Glutamatergic neuron (in vitro differentiated cells): ENCODE measurements at regions not wholly inside any gene's neighbourhood (a gene's known extent, or its start where the extent isn't known, plus 50 kb on each side); places are given as distances from the start of the nearest gene placed in this dataset.
A peak's percentile ranks its signal among the peaks of the same experiment; 100 is the strongest.
"Not testable (repeated sequence)": the region's sequence is repeated elsewhere in the genome, so short reads cannot be mapped to it uniquely, and the experiment has no call there.

ENCODE experiments used
- DNase-seq: peaks from one replicate; pipeline ENCODE4 v3.0.0; 2022
- H3K27ac Mint-ChIP-seq: one replicate; pipeline ENCODE4 v1.8.0; 2020; ENCODE audit warnings: mild to moderate bottlenecking, mixed read lengths, inconsistent platforms; ENCODE audit not compliant: unreplicated experiment
- H3K27me3 Mint-ChIP-seq: one replicate; pipeline ENCODE4 v1.8.0; 2020; ENCODE audit warnings: mild to moderate bottlenecking, moderate library complexity, mixed read lengths, inconsistent platforms; ENCODE audit not compliant: unreplicated experiment
- H3K36me3 Mint-ChIP-seq: one replicate; pipeline ENCODE4 v1.8.0; 2020; ENCODE audit warnings: mild to moderate bottlenecking, mixed read lengths, inconsistent platforms; ENCODE audit not compliant: unreplicated experiment
- H3K4me1 Mint-ChIP-seq: one replicate; pipeline ENCODE4 v1.8.0; 2020; ENCODE audit warnings: mild to moderate bottlenecking, low read depth, mixed read lengths, inconsistent platforms; ENCODE audit not compliant: unreplicated experiment
- H3K4me3 Mint-ChIP-seq: one replicate; pipeline ENCODE4 v1.8.0; 2020; ENCODE audit warnings: mild to moderate bottlenecking, mixed read lengths, inconsistent platforms; ENCODE audit not compliant: unreplicated experiment
- H3K9me3 Mint-ChIP-seq: one replicate; pipeline ENCODE4 v1.8.0; 2020; ENCODE audit warnings: mild to moderate bottlenecking, moderate library complexity, mixed read lengths, inconsistent platforms; ENCODE audit not compliant: unreplicated experiment
- CTCF ChIP-seq: fragments of 200-600 bp; sonication (generic); IDR thresholded peaks from one replicate; pipeline ENCODE4 v1.5.0; 2021; ENCODE audit not compliant: partially characterized antibody, unreplicated experiment

DNA sequence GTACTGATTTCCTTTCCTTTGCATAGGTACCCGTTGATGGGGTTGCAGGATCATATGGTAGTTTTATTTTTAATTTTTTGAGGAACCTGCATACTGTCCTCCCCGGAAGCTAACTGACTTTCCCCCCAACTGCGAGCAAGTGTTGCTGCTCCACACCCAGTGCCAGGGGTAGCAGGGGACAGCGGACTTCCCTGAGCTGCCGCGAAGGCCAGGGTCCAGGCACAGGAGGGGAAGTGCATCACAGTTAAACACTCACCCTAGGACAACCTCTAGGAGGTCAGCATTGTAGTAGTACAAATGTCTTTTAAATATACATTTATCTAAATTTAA, 201.7 kb downstream of the NPIPB11 start:
- Mint-ChIP-seq H3K9me3 (peaks cover 2% of the 10 kb centered on the region), H3K27ac (no peak overlapping the region), H3K4me1 (peaks cover 4% of the 10 kb centered on the region), H3K4me3 (no peak overlapping the region), H3K36me3 (peaks cover 9% of the 10 kb centered on the region), H3K27me3 (no peaks in the 10 kb centered on the region)
- no peak for TF ChIP-seq CTCF
- DNase-seq, result no peak

DNA sequence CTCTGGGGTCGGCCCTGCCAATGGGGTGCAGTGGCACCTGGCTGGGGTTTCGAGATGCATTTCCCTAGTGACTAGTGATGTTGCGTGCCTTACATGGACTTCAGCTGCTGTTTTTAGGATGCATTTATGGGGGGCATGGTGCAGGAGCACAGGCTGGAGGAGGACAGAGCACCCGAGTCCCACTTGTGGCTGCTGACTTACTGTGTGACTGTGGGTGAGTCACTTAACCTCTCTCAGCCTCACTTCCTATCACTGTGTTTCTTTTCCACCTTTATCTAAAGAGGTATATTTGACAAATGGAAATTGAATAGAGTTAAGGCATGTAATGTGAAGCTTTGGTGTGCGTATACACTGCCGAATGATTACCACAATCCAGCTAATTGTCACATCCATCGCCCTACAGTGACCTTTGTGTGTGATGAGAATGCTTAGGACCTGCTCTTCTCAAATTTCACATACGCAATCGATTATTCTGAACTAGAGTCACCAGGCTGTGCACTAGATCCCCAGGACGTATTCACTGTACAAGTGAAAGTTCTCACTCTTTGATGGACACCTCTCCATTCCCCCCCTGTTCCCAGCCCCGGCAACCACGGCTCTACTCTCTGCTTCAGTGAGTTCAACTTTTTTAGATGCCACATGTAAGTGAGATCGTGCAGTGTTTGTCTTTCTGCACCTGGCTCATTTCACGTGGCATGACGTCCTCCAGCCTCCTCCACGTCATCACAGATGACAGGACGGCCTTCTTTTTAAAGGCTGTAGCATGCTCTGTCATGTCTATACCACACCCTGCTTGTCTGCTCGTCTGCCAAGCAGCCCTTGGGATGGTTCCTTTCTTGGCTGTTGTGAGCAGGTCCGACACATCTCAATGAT, 202.3 kb downstream of the NPIPB11 start:
- not testable (repeated sequence) for DNase-seq, H3K36me3 Mint-ChIP-seq, H3K27me3 Mint-ChIP-seq, H3K4me1 Mint-ChIP-seq, H3K27ac Mint-ChIP-seq, H3K9me3 Mint-ChIP-seq
- peak overlapping the region; percentile 25 for H3K4me3 Mint-ChIP-seq

DNA sequence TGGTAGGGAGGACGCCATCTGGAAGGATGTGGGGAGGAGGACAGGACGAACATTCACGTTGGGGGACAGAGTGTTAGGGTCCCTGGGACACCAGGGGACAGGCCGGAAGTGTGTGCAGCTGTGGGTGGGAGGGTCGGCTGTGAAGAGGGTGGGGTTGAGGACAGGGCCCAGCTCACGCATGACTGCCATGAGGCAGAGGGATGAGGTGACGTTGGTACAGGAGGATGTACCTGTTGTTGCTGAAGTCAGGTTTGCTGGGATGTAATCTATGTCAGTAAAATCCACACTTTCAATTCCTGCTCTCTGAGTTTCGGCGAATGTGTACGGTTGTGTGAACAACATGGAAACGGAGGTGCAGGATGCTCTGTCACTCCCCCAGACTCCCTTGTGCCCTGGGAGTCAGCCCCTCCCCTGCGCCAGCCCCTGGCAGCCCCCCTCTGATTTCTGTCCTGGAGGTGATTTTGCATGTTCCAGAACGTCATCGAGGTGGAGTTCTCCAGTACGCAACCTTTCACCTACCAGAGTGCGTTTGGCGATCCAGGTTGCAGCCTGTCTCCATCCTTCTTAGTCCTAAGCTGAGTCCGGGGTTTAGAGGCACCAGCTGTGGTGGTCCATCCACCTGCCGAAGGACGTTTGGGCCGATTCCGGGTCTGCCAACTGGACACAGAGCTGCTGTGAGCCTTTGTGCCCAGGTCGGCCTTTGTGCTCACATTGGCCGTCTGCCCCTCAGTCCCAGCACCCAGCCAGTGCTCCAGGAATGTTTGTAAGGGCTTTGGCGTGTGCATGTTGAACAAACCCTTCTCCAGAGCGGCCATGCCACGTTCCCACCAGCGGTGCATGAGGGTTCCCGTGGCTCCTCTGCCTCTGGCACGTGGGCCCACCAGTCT, 203.2 kb downstream of the NPIPB11 start:
- not testable (repeated sequence) for H3K27me3 Mint-ChIP-seq, H3K27ac Mint-ChIP-seq, H3K4me3 Mint-ChIP-seq, H3K36me3 Mint-ChIP-seq, H3K9me3 Mint-ChIP-seq, H3K4me1 Mint-ChIP-seq, DNase-seq

- H3K9me3 Mint-ChIP-seq, H3K36me3 Mint-ChIP-seq, H3K4me1 Mint-ChIP-seq, DNase-seq, H3K27ac Mint-ChIP-seq, H3K4me3 Mint-ChIP-seq, H3K27me3 Mint-ChIP-seq: not testable (repeated sequence)
These were observed 203.9 kb downstream of the NPIPB11 start for GRCh38 chr16:29202642-29203041.

GRCh38 chr16:29202025-29202632, 204.4 kb downstream of the NPIPB11 start:
- not testable (repeated sequence) for H3K4me1 Mint-ChIP-seq, DNase-seq, H3K4me3 Mint-ChIP-seq, H3K27me3 Mint-ChIP-seq, H3K9me3 Mint-ChIP-seq, H3K36me3 Mint-ChIP-seq, H3K27ac Mint-ChIP-seq

DNA sequence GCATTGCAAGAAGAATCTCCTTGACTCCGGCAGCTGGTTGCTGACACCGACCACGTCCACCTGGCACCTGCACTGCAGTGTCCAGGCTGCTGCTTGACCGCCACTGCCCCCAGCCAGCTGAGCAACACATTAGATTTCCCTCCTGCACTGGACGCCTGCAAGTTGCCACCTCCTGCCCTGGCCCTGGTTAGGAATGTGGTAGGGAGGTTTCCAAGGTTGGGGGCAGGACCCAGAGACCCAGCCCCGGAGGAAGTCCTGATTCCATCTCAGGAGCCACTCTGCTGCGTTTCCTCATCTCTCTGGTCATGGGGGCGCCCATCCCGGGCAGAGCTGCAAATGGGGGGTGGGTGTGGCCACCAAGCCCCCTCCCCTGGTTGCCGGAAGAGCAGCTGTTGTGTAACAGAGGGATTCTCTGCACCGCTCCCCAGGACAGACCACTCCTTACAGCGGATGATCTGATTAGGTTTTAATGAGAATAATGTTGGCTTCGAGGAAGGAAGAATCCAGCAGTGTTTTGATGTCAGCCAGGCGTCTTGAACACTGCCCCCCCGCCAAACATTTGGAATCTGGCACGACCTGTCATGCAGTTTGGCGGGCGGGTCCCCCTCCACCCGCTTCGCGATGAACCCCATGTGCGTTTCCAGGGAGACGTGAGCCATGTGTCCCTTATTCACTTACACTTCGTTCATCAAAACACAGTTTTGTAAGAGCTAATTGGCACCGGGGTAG, 205.1 kb downstream of the NPIPB11 start:
- not testable (repeated sequence) for DNase-seq

DNA sequence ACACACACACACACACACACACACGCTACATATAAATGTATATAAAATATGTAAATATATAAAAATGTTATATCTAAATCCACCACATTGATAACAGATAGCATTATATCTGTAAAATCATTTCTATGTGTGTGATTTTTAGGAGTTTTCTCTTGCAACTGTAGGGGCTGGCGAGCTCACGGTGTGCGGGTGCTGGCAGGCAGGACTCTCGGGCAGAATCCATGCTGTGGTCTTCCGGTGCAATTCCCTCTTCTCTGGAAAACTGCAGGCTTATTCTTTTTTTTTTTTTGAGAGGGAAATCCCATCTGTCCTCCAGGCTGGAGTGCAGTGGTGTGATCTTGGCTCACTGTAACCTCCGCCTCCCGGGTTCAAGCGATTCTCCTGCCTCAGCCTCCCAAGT, 205.8 kb downstream of the NPIPB11 start:
- not testable (repeated sequence) for H3K4me3 Mint-ChIP-seq, H3K27ac Mint-ChIP-seq, H3K36me3 Mint-ChIP-seq, H3K4me1 Mint-ChIP-seq, H3K27me3 Mint-ChIP-seq, H3K9me3 Mint-ChIP-seq, DNase-seq

More for the DNA sequence above, 205.1 kb downstream of the NPIPB11 start:
- H3K4me1 Mint-ChIP-seq, H3K9me3 Mint-ChIP-seq, H3K4me3 Mint-ChIP-seq, H3K27me3 Mint-ChIP-seq, H3K36me3 Mint-ChIP-seq: not testable (repeated sequence)
- peak overlapping the region; percentile 62 for H3K27ac Mint-ChIP-seq

GRCh38 chr16:29200135-29200601, 206.3 kb downstream of the NPIPB11 start:
- not testable (repeated sequence) for H3K27ac Mint-ChIP-seq, H3K9me3 Mint-ChIP-seq, H3K36me3 Mint-ChIP-seq, DNase-seq, H3K4me1 Mint-ChIP-seq, H3K4me3 Mint-ChIP-seq, H3K27me3 Mint-ChIP-seq

DNA sequence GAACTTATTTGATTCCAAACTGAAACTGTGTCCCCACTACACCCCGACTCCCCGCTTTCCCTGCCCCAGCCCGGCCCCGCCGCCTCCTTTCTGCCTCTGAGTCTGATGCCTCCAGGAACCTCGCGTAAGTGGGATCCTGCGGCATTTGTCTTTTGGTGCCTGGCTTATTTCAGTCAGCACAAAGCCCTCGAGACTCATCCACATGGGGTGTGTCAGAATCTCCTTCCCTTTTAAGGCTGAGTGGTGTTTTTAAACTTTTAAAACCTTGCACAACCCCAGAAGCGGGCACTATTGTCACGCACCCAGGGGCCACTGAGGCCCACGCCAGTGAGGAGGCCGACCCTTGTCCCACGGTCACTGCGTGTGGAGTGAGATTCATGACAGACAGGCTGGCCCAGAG, 206.9 kb downstream of the NPIPB11 start:
- H3K27me3 Mint-ChIP-seq, H3K4me3 Mint-ChIP-seq, H3K27ac Mint-ChIP-seq, H3K36me3 Mint-ChIP-seq, H3K9me3 Mint-ChIP-seq, DNase-seq, H3K4me1 Mint-ChIP-seq: not testable (repeated sequence)
